ENCODE measurements at regions not wholly inside any gene's neighbourhood (a gene's known extent, or its start where the extent isn't known, plus 50 kb on each side); places are given as distances from the start of the nearest gene placed in this dataset.
"Not testable (repeated sequence)": the region's sequence is repeated elsewhere in the genome, so short reads cannot be mapped to it uniquely, and the experiment has no call there.

GRCh38 chr7:106447318-106447847 lies 162.6 kb upstream of the NAMPT start:
- no peak for DNase-seq

- DNase-seq: not testable (repeated sequence)
Observed at GRCh38 chr7:106445366-106445765, 160.6 kb upstream of the NAMPT start.

GRCh38 chr7:106444068-106444655 lies 159.4 kb upstream of the NAMPT start:
- no peak for DNase-seq

DNA sequence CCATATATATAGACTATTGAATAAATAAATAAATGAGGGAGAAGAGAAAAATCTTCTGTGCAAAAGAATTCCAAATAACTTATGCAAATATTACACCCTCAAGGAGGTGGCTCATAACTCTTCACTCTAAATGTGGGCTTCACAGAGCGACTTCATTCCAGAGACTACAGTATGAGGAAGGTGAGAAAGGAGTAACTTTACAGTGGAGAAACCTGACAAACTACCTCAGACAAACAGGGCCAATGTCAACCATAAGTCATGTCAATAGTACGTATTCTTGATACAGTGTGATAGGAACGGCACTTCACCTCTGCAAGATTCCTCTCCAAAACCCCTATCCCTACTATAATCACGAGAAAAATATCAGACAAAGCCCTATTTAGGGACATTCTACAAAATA lies 158.4 kb upstream of the NAMPT start:
- no peak for DNase-seq

DNA sequence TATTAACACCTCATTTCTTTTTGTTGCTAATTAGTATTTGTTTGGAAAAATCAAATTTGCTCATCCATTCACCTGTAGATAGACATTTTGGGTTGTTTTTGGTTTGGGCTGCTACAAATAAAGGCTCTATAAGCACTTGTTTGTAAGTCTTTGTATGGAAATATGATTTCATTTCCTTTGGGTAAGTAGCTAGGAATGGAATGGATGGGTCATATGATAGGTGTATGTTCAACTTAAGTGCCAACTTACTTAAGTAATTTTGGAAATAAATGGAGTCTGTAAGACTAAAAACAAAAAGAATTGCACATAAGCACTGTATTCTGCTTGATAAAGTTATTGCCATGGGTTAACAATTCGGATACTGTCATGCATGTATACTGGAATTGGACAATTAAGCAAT lies 157.7 kb upstream of the NAMPT start:
- DNase-seq: no peak

GRCh38 chr7:106441343-106441742 lies 156.6 kb upstream of the NAMPT start:
- DNase-seq: not testable (repeated sequence)

GRCh38 chr7:106436933-106437332 lies 152.2 kb upstream of the NAMPT start:
- not testable (repeated sequence) for DNase-seq

DNA sequence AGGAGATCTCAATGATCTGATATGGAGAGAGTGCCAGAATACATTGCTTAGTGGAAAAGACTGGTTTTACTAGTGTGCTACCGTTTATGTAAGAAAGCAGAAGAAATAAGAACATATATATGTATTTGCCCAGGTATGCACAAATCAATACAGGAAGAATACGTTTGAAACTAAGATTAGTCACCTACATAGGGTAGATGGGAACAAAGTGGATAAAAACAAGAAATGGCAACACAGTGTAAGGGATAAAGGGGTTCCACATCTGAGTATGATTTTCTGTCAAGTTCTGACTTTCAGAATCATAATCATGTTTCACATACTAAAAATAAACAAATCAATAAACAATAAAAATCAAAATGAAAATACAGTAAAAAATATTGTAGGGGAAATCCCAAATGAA lies 148.6 kb upstream of the NAMPT start:
- DNase-seq: no peak

DNA sequence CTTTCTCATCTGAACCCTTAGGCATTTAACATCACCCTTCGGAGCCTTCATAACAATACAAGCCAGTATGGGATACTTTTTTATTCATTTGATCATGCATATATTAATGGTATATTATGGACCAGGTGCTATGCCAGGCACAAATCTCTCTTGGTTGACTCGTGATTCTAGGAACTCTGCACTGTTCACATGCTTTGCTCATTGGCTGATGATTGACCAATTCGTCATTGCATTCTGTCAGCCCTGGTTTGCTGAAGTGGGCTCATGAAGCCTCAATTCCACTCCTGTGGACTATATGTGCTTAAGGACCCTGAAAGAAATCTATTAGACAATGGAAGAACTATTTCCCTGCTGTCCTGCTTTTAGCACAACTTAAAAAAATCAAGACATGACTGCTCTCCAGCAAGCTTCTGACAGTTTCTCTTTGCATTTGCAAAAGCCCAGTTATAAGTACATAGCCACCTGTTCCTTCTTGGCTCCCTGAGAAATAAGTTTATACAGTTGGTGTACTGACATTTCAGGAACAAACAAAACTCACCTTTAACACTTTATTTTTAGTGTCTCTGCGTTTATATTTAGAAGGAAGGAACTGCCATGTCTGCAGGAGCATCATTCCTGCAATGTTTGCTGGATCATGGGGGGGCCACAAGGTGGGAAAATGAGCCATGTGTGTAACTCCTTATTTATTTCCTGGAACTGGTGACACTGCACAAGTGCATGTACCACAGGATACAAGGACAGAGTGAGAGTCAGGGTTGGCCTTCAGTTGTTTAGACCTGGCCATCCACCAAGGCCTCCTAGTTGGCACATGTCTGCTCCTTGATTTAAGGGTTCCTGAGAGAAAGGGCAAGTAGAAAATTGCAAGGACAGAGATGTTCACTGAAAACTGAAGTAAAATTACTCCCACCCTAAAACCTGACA lies 146.0 kb upstream of the NAMPT start:
- DNase-seq: no peak

GRCh38 chr7:106430103-106430502 lies 145.3 kb upstream of the NAMPT start:
- DNase-seq: no peak

DNA sequence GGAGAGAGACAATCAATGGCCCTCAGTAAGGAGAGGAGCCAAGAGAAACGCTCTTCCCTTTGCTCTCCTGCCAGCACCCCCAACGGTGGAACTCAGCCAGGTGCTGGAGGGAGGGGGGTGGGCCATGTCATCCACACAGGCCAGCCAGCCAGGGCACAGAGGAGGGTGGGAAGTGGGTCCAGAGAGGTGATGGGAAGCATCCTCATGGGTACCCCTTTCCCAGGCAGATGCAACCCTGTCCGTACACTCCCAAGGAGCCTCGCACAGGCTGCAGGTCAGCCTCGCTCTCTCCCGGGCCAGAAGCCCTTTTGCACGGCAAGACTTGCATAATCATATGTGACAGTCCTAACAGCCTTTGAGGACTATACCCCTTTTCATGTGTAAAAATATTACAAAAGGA lies 142.0 kb upstream of the NAMPT start:
- DNase-seq: no peak

DNA sequence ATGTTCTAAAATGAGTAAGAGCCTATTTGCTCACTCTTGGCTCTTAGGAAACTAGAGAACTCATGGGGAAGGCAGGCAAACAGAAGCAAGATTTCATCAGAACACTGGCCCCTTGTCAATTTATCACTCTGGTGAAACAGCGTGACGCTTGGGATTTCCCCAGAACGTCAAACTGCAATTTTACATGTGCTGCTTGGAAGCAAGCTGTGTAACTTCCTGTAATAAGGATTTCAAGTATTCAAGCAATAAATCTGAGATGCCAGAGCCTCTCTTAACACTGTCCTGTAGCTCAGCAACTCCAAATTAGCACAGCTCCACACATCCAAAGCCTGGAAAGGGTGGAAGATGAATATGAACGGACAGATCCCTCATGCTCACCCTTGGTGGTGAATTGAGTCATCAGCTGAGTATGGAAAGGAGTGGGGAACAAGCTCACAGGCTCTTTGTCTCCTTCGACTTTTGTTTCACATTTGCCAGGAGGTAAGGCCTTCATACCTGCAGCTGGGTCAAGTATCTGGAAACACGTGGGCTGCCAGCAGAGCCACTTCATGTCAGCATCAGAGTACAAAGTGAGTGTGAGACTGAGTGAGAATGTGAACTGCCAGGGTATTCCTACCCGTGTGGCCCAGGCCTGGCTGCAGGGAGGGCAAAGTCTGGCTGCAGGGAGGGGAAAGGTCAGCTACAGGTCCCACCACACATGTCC lies 140.4 kb upstream of the NAMPT start:
- DNase-seq: peak; percentile 59 to 62

- no peak for DNase-seq
Observed at GRCh38 chr7:106424476-106425016, 139.8 kb upstream of the NAMPT start.

GRCh38 chr7:106423821-106424475 lies 139.2 kb upstream of the NAMPT start:
- no peak for DNase-seq

- DNase-seq: no peak
Observed at GRCh38 chr7:106423111-106423510, 138.3 kb upstream of the NAMPT start.

DNA sequence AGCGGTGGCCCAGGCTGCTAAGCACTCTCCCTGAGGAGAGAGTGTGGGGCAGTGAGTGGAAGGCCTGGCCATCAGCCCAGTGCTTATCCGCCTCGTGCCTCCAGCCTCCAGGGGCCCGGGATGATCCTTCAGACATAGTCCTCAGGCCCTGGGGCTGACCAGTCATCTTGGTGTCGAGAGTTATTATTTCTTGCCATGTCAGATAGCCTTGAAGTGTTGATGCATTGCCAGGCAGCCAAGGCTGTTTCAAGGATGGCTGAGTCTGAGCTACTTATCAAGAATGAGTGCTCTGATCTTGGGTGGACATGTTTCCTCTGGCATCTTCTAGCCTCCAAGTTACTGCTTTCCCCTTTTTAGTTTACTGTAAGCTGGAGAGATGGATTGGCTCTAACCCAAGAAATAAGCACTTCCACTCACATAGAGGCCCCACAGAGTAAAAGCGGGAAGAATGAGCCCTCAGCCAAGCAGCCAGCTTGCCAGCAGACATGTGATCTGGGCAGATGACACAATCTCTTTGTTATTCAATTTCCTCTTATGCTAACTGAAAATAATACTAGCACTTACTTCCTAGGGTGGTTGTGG lies 136.5 kb upstream of the NAMPT start:
- no peak for DNase-seq

- DNase-seq: no peak
Observed at GRCh38 chr7:106420736-106421135, 136.0 kb upstream of the NAMPT start.

DNA sequence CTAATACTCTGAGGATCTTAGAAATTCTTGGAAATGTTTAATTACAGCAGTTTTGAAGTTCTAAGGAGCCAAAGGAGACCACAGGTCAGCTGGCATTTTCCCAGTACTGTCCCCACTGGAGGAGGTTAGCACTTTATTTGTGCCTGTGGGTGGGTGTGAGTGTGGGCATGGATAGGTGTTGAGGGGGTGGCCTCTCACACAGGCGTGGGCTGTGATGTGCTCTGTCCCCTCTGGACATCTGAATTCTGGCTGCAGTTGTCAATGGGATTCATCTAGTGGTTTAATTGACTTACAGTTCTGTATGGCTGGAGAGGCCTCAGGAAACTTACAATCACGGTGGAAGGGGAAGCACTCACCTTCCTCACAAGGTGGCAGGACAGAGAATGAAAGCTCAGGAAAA lies 135.4 kb upstream of the NAMPT start:
- no peak for DNase-seq

- DNase-seq: no peak
Observed at GRCh38 chr7:106419455-106420182, 134.8 kb upstream of the NAMPT start.

- DNase-seq: no peak
Observed at GRCh38 chr7:106418526-106418925, 133.7 kb upstream of the NAMPT start.

- no peak for DNase-seq
Observed at GRCh38 chr7:106418094-106418493, 133.3 kb upstream of the NAMPT start.
